SK-N-SH treated with all-trans-retinoic acid at 6 μM for 48 hours (cell line): ENCODE measurements at regions not wholly inside any gene's neighbourhood (a gene's known extent, or its start where the extent isn't known, plus 50 kb on each side); places are given as distances from the start of the nearest gene placed in this dataset.
"Not testable (repeated sequence)": the region's sequence is repeated elsewhere in the genome, so short reads cannot be mapped to it uniquely, and the experiment has no call there.

Experiments used
- ARNTL ChIP-seq: fragments of 450-650 bp; formaldehyde crosslinking; IDR thresholded peaks from 2 replicates; pipeline ENCODE4 v1.5.0; 2020; ENCODE audit warnings: low read depth, mild to moderate bottlenecking, moderate library complexity, borderline replicate concordance
- CSDC2 ChIP-seq: fragments of 250-450 bp; sonication (Bioruptor Pico); IDR thresholded peaks from 2 replicates; pipeline ENCODE4 v1.5.0; 2020; ENCODE audit warnings: mild to moderate bottlenecking, moderate library complexity
- GLIS3 ChIP-seq: fragments of 250-450 bp; sonication (Bioruptor Pico); IDR thresholded peaks from 2 replicates; pipeline ENCODE4 v1.5.0; 2020; ENCODE audit warnings: mild to moderate bottlenecking, moderate library complexity
- ISL1 ChIP-seq: fragments of 250-450 bp; sonication (Bioruptor Pico); IDR thresholded peaks from 2 replicates; pipeline ENCODE4 v2.1.2; 2022; ENCODE audit warnings: mild to moderate bottlenecking, moderate library complexity
- ZC3H10 ChIP-seq: fragments of 250-450 bp; sonication (Bioruptor Pico); IDR thresholded peaks from 2 replicates; pipeline ENCODE4 v1.5.1; 2021; ENCODE audit warnings: mild to moderate bottlenecking, moderate library complexity
- ZFP3 ChIP-seq: fragments of 250-450 bp; sonication (Bioruptor Pico); IDR thresholded peaks from 2 replicates; pipeline ENCODE4 v1.5.0; 2020; ENCODE audit warnings: mild to moderate bottlenecking, moderate library complexity
- ZFP30 ChIP-seq: fragments of 450-650 bp; formaldehyde crosslinking; IDR thresholded peaks from 2 replicates; pipeline ENCODE4 v1.5.0; 2022; ENCODE audit warnings: mild to moderate bottlenecking, moderate library complexity
- ZNF70 ChIP-seq: fragments of 450-650 bp; formaldehyde crosslinking; IDR thresholded peaks from 2 replicates; pipeline ENCODE4 v1.5.0; 2020; ENCODE audit warnings: mild to moderate bottlenecking, moderate library complexity
- ZNF8 ChIP-seq: fragments of 450-650 bp; formaldehyde crosslinking; IDR thresholded peaks from 2 replicates; pipeline ENCODE4 v1.5.0; 2020; ENCODE audit warnings: mild to moderate bottlenecking, moderate library complexity
- TF ChIP-seq, protein P1 (sequence below): fragments of 250-450 bp; sonication (Bioruptor Pico); IDR thresholded peaks from 2 replicates; pipeline ENCODE4 v1.8.0; 2021; ENCODE audit warnings: low read depth, mild to moderate bottlenecking, moderate library complexity, borderline replicate concordance
- TF ChIP-seq, protein P2 (sequence below): fragments of 250-450 bp; sonication (Bioruptor Pico); IDR thresholded peaks from 2 replicates; pipeline ENCODE4 v1.8.0; 2020; ENCODE audit warnings: mild to moderate bottlenecking, moderate library complexity, borderline replicate concordance

- TF ChIP-seq, protein P1, sequence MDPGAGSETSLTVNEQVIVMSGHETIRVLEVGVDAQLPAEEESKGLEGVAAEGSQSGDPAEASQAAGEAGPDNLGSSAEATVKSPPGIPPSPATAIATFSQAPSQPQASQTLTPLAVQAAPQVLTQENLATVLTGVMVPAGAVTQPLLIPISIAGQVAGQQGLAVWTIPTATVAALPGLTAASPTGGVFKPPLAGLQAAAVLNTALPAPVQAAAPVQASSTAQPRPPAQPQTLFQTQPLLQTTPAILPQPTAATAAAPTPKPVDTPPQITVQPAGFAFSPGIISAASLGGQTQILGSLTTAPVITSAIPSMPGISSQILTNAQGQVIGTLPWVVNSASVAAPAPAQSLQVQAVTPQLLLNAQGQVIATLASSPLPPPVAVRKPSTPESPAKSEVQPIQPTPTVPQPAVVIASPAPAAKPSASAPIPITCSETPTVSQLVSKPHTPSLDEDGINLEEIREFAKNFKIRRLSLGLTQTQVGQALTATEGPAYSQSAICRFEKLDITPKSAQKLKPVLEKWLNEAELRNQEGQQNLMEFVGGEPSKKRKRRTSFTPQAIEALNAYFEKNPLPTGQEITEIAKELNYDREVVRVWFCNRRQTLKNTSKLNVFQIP (CRISPR knock-in tag) = not testable (repeated sequence)
- not testable (repeated sequence) for TF ChIP-seq ARNTL, ZFP30, ZFP3, GLIS3, ZNF70, ZC3H10, CSDC2, ZNF8, ISL1 (CRISPR knock-in tag)
- TF ChIP-seq, protein P2, sequence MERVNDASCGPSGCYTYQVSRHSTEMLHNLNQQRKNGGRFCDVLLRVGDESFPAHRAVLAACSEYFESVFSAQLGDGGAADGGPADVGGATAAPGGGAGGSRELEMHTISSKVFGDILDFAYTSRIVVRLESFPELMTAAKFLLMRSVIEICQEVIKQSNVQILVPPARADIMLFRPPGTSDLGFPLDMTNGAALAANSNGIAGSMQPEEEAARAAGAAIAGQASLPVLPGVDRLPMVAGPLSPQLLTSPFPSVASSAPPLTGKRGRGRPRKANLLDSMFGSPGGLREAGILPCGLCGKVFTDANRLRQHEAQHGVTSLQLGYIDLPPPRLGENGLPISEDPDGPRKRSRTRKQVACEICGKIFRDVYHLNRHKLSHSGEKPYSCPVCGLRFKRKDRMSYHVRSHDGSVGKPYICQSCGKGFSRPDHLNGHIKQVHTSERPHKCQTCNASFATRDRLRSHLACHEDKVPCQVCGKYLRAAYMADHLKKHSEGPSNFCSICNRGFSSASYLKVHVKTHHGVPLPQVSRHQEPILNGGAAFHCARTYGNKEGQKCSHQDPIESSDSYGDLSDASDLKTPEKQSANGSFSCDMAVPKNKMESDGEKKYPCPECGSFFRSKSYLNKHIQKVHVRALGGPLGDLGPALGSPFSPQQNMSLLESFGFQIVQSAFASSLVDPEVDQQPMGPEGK (CRISPR knock-in tag) = not testable (repeated sequence)
Observed at GRCh38 chr7:149650190-149650589, 123.2 kb downstream of the ZNF467 start.
